GM12878 (cell line): ENCODE measurements at regions not wholly inside any gene's neighbourhood (a gene's known extent, or its start where the extent isn't known, plus 50 kb on each side); places are given as distances from the start of the nearest gene placed in this dataset.

ENCODE experiments used
- ATAC-seq: fragments of 200-7000 bp; cut with Tn5 transposase; 3 replicates; pipeline ENCODE4 v1.9.1; 2020; ENCODE audit warnings: mild to moderate bottlenecking, moderate library complexity
- BruUV-seq: library from RNA; stranded (reverse); fragments of 400-500 nt; replicated peaks from 2 replicates; lab custom pipeline; 2021; lab: Mats Ljungman, UMichigan
- CTCF ChIA-PET: fragments of 300-600 bp; sonication (Branson Sonifier 250); formaldehyde crosslinking; extraction: SDS; loops from one replicate; lab custom pipeline; 2021; ENCODE audit warnings: inconsistent platforms; lab: Yijun Ruan, JAX
- POLR2A ChIA-PET: fragments of 350-600 bp; formaldehyde crosslinking; extraction: SDS; loops from one replicate; lab custom pipeline; 2021; ENCODE audit warnings: inconsistent platforms; lab: Charles Lee
- RAD21 ChIA-PET: fragments of 300-600 bp; sonication (Branson Sonifier 250); formaldehyde crosslinking; loops from one replicate; lab custom pipeline; 2023; ENCODE audit warnings: antibody characterized with exemption; ENCODE audit not compliant: unreplicated experiment; lab: Charles Lee
- SMC1A ChIA-PET: fragments of 300-600 bp; sonication (Branson Sonifier 250); formaldehyde crosslinking; loops from one replicate; lab custom pipeline; 2023; ENCODE audit not compliant: unreplicated experiment, uncharacterized antibody; lab: Charles Lee
- DNase-seq: peaks from one replicate; pipeline ENCODE4 v3.0.0-alpha.2; 2011; ENCODE audit warnings: low read depth, low spot score
- FAIRE-seq: peaks from 3 replicates; lab custom pipeline; 2011; peaks lifted over from hg19 to GRCh38; lab: Jason Lieb, UNC
- H2AFZ ChIP-seq: 2 replicates; pipeline ENCODE4 v1.6.0; 2011; ENCODE audit warnings: low read depth, low read length, control low read depth; ENCODE audit not compliant: control insufficient read depth
- H3K27ac ChIP-seq: 2 replicates; pipeline ENCODE4 v1.5.1; 2011; ENCODE audit warnings: control low read depth; ENCODE audit not compliant: control insufficient read depth, insufficient read depth
- H3K27me3 ChIP-seq, 2 experiments: replicated peaks in 1 of 2; 2 replicates each; pipeline versions ENCODE4 v1.6.0 to v1.6.1; 2011; ENCODE audit warnings: low read length in 1 of 2; ENCODE audit not compliant: control insufficient read depth in 2 of 2, insufficient read depth in 2 of 2
- H3K36me3 ChIP-seq, 2 experiments: 2 replicates each; pipeline ENCODE4 v1.5.1; 2011; ENCODE audit warnings: low read length in 1 of 2; ENCODE audit not compliant: control insufficient read depth in 2 of 2, insufficient read depth in 2 of 2
- H3K4me1 ChIP-seq: 2 replicates; pipeline ENCODE4 v1.6.1; 2011; ENCODE audit warnings: mild to moderate bottlenecking, low read length, moderate library complexity, mixed read lengths; ENCODE audit not compliant: control insufficient read depth, insufficient read depth
- H3K4me2 ChIP-seq: 2 replicates; pipeline ENCODE4 v1.6.0; 2011; ENCODE audit warnings: control low read depth; ENCODE audit not compliant: control insufficient read depth, insufficient read depth
- H3K4me3 ChIP-seq: fragments of 200-600 bp; sonication (generic); 2 replicates; pipeline ENCODE4 v1.5.1; 2016
- H3K79me2 ChIP-seq: 2 replicates; pipeline ENCODE4 v1.6.0; 2011; ENCODE audit warnings: low read length; ENCODE audit not compliant: control insufficient read depth, insufficient read depth
- H3K9ac ChIP-seq: 2 replicates; pipeline ENCODE4 v1.8.0; 2011; ENCODE audit warnings: low read length, control low read depth, mixed read lengths; ENCODE audit not compliant: control insufficient read depth, insufficient read depth
- H3K9me3 ChIP-seq: replicated peaks from 3 replicates; pipeline ENCODE4 v1.5.1; 2011; ENCODE audit warnings: mild to moderate bottlenecking, low read length; ENCODE audit not compliant: control insufficient read depth, insufficient read depth
- H4K20me1 ChIP-seq: 2 replicates; pipeline ENCODE4 v1.6.0; 2011; ENCODE audit not compliant: control insufficient read depth, insufficient read depth
- CBX5 ChIP-seq: sonication (generic); IDR thresholded peaks from 2 replicates; pipeline ENCODE4 v1.6.1; 2016; ENCODE audit warnings: low read depth, moderate library complexity, mild to moderate bottlenecking, inconsistent platforms
- CHD2 ChIP-seq: IDR thresholded peaks from 2 replicates; pipeline ENCODE4 v1.6.1; 2011; ENCODE audit warnings: low read depth, low read length, improper control_type of control experiment, borderline replicate concordance
- JUND ChIP-seq: IDR thresholded peaks from 2 replicates; pipeline ENCODE4 v1.6.1; 2012; ENCODE audit warnings: low read depth, mild to moderate bottlenecking, low read length, improper control_type of control experiment, moderate library complexity
- MEF2B ChIP-seq: fragments of 450-650 bp; IDR thresholded peaks from 2 replicates; pipeline ENCODE4 v1.6.1; 2018; ENCODE audit warnings: mild to moderate bottlenecking, moderate library complexity; ENCODE audit not compliant: partially characterized antibody, poor library complexity, severe bottlenecking
- NFIC ChIP-seq: IDR thresholded peaks from 2 replicates; pipeline ENCODE4 v1.6.1; 2012; ENCODE audit warnings: low read depth, mild to moderate bottlenecking, inconsistent platforms, low read length, moderate library complexity
- NFYA ChIP-seq: IDR thresholded peaks from 2 replicates; pipeline ENCODE4 v1.6.1; 2011; ENCODE audit warnings: low read depth, mild to moderate bottlenecking, low read length, improper control_type of control experiment, borderline replicate concordance
- NR2C1 ChIP-seq: fragments of 450-650 bp; IDR thresholded peaks from 2 replicates; pipeline ENCODE4 v1.6.1; 2017; ENCODE audit warnings: antibody characterized with exemption, mild to moderate bottlenecking, moderate library complexity
- NR2F1 ChIP-seq: fragments of 450-650 bp; conservative IDR thresholded peaks from 2 replicates; pipeline ENCODE4 v1.6.1; 2017; ENCODE audit warnings: mild to moderate bottlenecking
- POU2F2 ChIP-seq: IDR thresholded peaks from 3 replicates; pipeline ENCODE4 v1.6.1; 2011; ENCODE audit warnings: low read depth, mild to moderate bottlenecking, low read length, borderline replicate concordance
- RAD21 ChIP-seq: IDR thresholded peaks from 2 replicates; pipeline ENCODE4 v1.6.1; 2011; ENCODE audit warnings: mild to moderate bottlenecking, low read depth, low read length, moderate library complexity; ENCODE audit not compliant: insufficient read depth
- STAT1 ChIP-seq: fragments of 450-650 bp; conservative IDR thresholded peaks from 2 replicates; pipeline ENCODE4 v1.6.1; 2014; ENCODE audit warnings: antibody characterized with exemption, mild to moderate bottlenecking
- ZNF274 ChIP-seq: IDR thresholded peaks from one replicate; pipeline ENCODE4 v1.8.0; 2011; ENCODE audit not compliant: insufficient read length, insufficient read depth
- WGBS: methylation state at CpG from one replicate; pipeline ENCODE4 v1.1.6; 2016; ENCODE audit warnings: low lambda C conversion rate; ENCODE audit not compliant: insufficient replicate concordance, insufficient coverage; ENCODE audit errors: missing lambda C conversion rate; 5-methylcytosine and 5-hydroxymethylcytosine counted together
- in situ Hi-C: fragments of 300-500 bp; cut with MboI; formaldehyde crosslinking; loops from 9 replicates; pipeline ENCODE4 v1.14.3; 2018; ENCODE audit warnings: mixed read lengths
- intact Hi-C: fragments of 100-400 bp; cut with micrococcal nuclease; formaldehyde crosslinking; loops from one replicate; pipeline ENCODE4 v1.14.2; 2022; ENCODE audit not compliant: unreplicated experiment
- TF ChIP-seq, protein P1 (sequence below): fragments of 450-650 bp; IDR thresholded peaks from 2 replicates; pipeline ENCODE4 v1.6.1; 2016; ENCODE audit warnings: mild to moderate bottlenecking
- TF ChIP-seq, protein P2 (sequence below): fragments of 450-650 bp; IDR thresholded peaks from 2 replicates; pipeline ENCODE4 v1.6.1; 2016; ENCODE audit warnings: mild to moderate bottlenecking, moderate library complexity, borderline replicate concordance

GRCh38 chr5:145495741-145496140 is 339.4 kb downstream of the PRELID2 start:
- WGBS, result 10% methylated on average over 2 of the region's 2 CpGs
- Histone ChIP-seq H3K79me2 (no peaks in the 10 kb centered on the region), H3K9ac (no peak overlapping the region), H3K36me3 (no peaks in the 10 kb centered on the region), H4K20me1 (no peaks in the 10 kb centered on the region), H3K4me1 (no peaks in the 10 kb centered on the region), H3K27me3 (no peaks in the 10 kb centered on the region), H3K4me3 (no peak overlapping the region)
- DNase-seq, result no peak
- no peak for ATAC-seq
- SMC1A ChIA-PET, result interaction anchor here (0.6 to 0.8 kb wide), 2 partner anchors 11 to 593 kb away, joined by 3 read pairs; no protein-coding TSS in a partner anchor
- RAD21 ChIA-PET, result no interaction called here
- no peak for FAIRE-seq
- no TSS peak for BruUV-seq
- CTCF ChIA-PET, result no interaction called here
- TF ChIP-seq MEF2B, result no peak
- no peak for TF ChIP-seq NR2C1
- TF ChIP-seq, all 136 proteins: peak for 0
- in situ Hi-C loops, result no loop called here
- H3K9me3 ChIP-seq, result no peaks in the 10 kb centered on the region
- POLR2A ChIA-PET, result no interaction called here
- no peak overlapping the region for H2AFZ ChIP-seq
- H3K27ac ChIP-seq, result no peak overlapping the region
- intact Hi-C loops, result no loop called here
- H3K4me2 ChIP-seq, result no peak overlapping the region

GRCh38 chr5:145495196-145495595 is 339.9 kb downstream of the PRELID2 start:
- SMC1A ChIA-PET, result interaction anchor here (0.8 kb wide), 1 partner anchor 11 kb away, joined by 3 read pairs; no protein-coding TSS in a partner anchor
- WGBS, result 88% methylated on average over 1 of the region's 1 CpG
- no peak for FAIRE-seq

More at GRCh38 chr5:145495196-145495595, 339.9 kb downstream of the PRELID2 start:
- CTCF ChIA-PET, result no interaction called here
- no peaks in the 10 kb centered on the region for H4K20me1 ChIP-seq
- H2AFZ ChIP-seq, result no peak overlapping the region
- no peak for TF ChIP-seq STAT1
- TF ChIP-seq ZNF274, result no peak
- TF ChIP-seq, protein P1, sequence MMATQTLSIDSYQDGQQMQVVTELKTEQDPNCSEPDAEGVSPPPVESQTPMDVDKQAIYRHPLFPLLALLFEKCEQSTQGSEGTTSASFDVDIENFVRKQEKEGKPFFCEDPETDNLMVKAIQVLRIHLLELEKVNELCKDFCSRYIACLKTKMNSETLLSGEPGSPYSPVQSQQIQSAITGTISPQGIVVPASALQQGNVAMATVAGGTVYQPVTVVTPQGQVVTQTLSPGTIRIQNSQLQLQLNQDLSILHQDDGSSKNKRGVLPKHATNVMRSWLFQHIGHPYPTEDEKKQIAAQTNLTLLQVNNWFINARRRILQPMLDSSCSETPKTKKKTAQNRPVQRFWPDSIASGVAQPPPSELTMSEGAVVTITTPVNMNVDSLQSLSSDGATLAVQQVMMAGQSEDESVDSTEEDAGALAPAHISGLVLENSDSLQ, result no peak
- TF ChIP-seq, protein P2, sequence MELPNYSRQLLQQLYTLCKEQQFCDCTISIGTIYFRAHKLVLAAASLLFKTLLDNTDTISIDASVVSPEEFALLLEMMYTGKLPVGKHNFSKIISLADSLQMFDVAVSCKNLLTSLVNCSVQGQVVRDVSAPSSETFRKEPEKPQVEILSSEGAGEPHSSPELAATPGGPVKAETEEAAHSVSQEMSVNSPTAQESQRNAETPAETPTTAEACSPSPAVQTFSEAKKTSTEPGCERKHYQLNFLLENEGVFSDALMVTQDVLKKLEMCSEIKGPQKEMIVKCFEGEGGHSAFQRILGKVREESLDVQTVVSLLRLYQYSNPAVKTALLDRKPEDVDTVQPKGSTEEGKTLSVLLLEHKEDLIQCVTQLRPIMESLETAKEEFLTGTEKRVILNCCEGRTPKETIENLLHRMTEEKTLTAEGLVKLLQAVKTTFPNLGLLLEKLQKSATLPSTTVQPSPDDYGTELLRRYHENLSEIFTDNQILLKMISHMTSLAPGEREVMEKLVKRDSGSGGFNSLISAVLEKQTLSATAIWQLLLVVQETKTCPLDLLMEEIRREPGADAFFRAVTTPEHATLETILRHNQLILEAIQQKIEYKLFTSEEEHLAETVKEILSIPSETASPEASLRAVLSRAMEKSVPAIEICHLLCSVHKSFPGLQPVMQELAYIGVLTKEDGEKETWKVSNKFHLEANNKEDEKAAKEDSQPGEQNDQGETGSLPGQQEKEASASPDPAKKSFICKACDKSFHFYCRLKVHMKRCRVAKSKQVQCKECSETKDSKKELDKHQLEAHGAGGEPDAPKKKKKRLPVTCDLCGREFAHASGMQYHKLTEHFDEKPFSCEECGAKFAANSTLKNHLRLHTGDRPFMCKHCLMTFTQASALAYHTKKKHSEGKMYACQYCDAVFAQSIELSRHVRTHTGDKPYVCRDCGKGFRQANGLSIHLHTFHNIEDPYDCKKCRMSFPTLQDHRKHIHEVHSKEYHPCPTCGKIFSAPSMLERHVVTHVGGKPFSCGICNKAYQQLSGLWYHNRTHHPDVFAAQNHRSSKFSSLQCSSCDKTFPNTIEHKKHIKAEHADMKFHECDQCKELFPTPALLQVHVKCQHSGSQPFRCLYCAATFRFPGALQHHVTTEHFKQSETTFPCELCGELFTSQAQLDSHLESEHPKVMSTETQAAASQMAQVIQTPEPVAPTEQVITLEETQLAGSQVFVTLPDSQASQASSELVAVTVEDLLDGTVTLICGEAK, result no peak
- TF ChIP-seq NFIC, result no peak
- no peak for TF ChIP-seq POU2F2
- no peak for TF ChIP-seq JUND
- TF ChIP-seq NFYA, result no peak
- TF ChIP-seq CHD2, result no peak
- TF ChIP-seq CBX5, result no peak
- no peak for TF ChIP-seq RAD21
- TF ChIP-seq NR2F1, result no peak
- H3K4me1 ChIP-seq, result no peaks in the 10 kb centered on the region
- no peak overlapping the region for H3K9ac ChIP-seq
- H3K4me2 ChIP-seq, result no peak overlapping the region
- intact Hi-C loops (no loop called here), in situ Hi-C loops (no loop called here)
- ATAC-seq (no peak), DNase-seq (no peak)
- no peak overlapping the region for H3K27ac ChIP-seq
- H3K4me3 ChIP-seq, result no peak overlapping the region
- H3K36me3 ChIP-seq, result no peaks in the 10 kb centered on the region
- no TSS peak for BruUV-seq
- H3K79me2 ChIP-seq, result no peaks in the 10 kb centered on the region
- no peaks in the 10 kb centered on the region for H3K9me3 ChIP-seq
- no peaks in the 10 kb centered on the region for H3K27me3 ChIP-seq
- RAD21 ChIA-PET, result no interaction called here
- POLR2A ChIA-PET, result no interaction called here
